ENCODE measurements at regions not wholly inside any gene's neighbourhood (a gene's known extent, or its start where the extent isn't known, plus 50 kb on each side); places are given as distances from the start of the nearest gene placed in this dataset.

- no peak overlapping the region for H3K9ac ChIP-seq (ENCODE audit: low read depth, low read length)
Observed at GRCh38 chr2:57602733-57603132, 443.9 kb upstream of the VRK2 start.

GRCh38 chr2:57614988-57615387 lies 431.6 kb upstream of the VRK2 start:
- Histone ChIP-seq H3K9ac (ENCODE audit: low read depth, low read length) (no peak overlapping the region), H3K4me3 (ENCODE audit: low read length) (no peak overlapping the region), H3K9me3 (replicated peaks; ENCODE audit: low read length) (no peaks in the 10 kb centered on the region), H3K4me2 (ENCODE audit: low read length) (no peak overlapping the region), H3K36me3 (ENCODE audit: insufficient read depth, low read length) (no peaks in the 10 kb centered on the region), H3K27me3 (ENCODE audit: control insufficient read depth, insufficient read depth, low read length) (no peaks in the 10 kb centered on the region), H3K4me1 (ENCODE audit: control insufficient read depth, insufficient read depth, low read length) (no peaks in the 10 kb centered on the region)

More at GRCh38 chr2:57602733-57603132, 443.9 kb upstream of the VRK2 start:
- Histone ChIP-seq H3K36me3 (ENCODE audit: insufficient read depth, low read length) (no peaks in the 10 kb centered on the region), H3K27me3 (ENCODE audit: control insufficient read depth, insufficient read depth, low read length) (no peaks in the 10 kb centered on the region), H3K4me3 (ENCODE audit: low read length) (no peak overlapping the region), H3K9me3 (replicated peaks; ENCODE audit: low read length) (no peaks in the 10 kb centered on the region), H3K4me1 (ENCODE audit: control insufficient read depth, insufficient read depth, low read length) (no peaks in the 10 kb centered on the region), H3K4me2 (ENCODE audit: low read length) (no peak overlapping the region)

- H3K9ac ChIP-seq (ENCODE audit: low read depth, low read length): no peak overlapping the region
- H3K9me3 ChIP-seq (replicated peaks; ENCODE audit: low read length): no peaks in the 10 kb centered on the region
- no peaks in the 10 kb centered on the region for H3K4me1 ChIP-seq (ENCODE audit: control insufficient read depth, insufficient read depth, low read length)
- H3K4me2 ChIP-seq (ENCODE audit: low read length): no peak overlapping the region
- no peaks in the 10 kb centered on the region for H3K36me3 ChIP-seq (ENCODE audit: insufficient read depth, low read length)
- no peaks in the 10 kb centered on the region for H3K27me3 ChIP-seq (ENCODE audit: control insufficient read depth, insufficient read depth, low read length)
- no peak overlapping the region for H3K4me3 ChIP-seq (ENCODE audit: low read length)
Observed at GRCh38 chr2:57615855-57616556, 430.6 kb upstream of the VRK2 start.

DNA sequence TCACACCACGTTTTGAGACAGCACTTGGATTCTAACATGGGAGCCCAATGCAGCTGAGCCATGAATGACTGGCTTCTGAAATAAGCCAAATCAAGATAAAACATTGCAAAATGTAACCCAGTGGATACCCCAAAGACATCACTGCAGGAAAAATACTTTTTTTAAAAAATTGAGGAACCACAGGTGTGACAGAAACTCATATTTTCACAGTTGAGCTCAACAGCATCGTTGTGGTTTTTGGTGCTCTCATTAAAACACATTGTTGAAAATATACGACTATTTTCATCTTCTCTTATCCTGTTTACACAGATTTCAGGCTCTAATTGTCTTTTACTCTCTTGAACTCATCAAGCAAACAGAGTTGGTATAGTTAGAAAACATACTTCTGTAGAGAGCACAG lies 429.3 kb upstream of the VRK2 start:
- Histone ChIP-seq H3K36me3 (ENCODE audit: insufficient read depth, low read length) (no peaks in the 10 kb centered on the region), H3K4me3 (ENCODE audit: low read length) (no peak overlapping the region), H3K4me2 (ENCODE audit: low read length) (no peak overlapping the region), H3K9ac (ENCODE audit: low read depth, low read length) (no peak overlapping the region), H3K4me1 (ENCODE audit: control insufficient read depth, insufficient read depth, low read length) (no peaks in the 10 kb centered on the region), H3K9me3 (replicated peaks; ENCODE audit: low read length) (no peaks in the 10 kb centered on the region), H3K27me3 (ENCODE audit: control insufficient read depth, insufficient read depth, low read length) (no peaks in the 10 kb centered on the region)

DNA sequence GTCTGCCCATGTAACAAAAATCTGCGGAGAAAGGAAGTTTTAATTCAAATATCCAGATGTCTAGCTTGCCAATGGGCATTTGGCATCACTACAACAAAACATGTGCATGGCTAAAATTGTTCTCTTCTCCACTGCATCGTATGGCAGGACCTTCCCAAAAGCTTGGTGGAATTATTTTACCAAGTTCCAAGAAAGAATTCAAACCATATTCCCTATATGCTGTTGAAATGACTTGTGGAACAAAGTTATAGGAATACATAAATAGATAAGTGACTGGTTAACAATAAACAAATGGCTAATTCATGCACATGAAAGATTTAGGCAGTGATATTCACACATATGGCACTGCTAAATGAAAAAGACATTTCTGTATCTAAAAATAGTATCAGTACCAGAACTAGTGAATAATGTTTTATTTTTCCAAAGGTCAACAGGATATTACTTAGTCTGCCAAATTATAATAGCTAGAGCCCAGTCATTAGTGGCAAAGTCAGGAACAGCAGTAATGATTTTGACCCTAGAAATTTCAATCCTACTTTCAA lies 425.4 kb upstream of the VRK2 start:
- no peak overlapping the region for H3K9ac ChIP-seq (ENCODE audit: low read depth, low read length)
- H3K4me1 ChIP-seq (ENCODE audit: control insufficient read depth, insufficient read depth, low read length): no peaks in the 10 kb centered on the region
- no peaks in the 10 kb centered on the region for H3K36me3 ChIP-seq (ENCODE audit: insufficient read depth, low read length)
- no peak overlapping the region for H3K4me2 ChIP-seq (ENCODE audit: low read length)
- no peaks in the 10 kb centered on the region for H3K27me3 ChIP-seq (ENCODE audit: control insufficient read depth, insufficient read depth, low read length)
- H3K9me3 ChIP-seq (replicated peaks; ENCODE audit: low read length): no peaks in the 10 kb centered on the region
- H3K4me3 ChIP-seq (ENCODE audit: low read length): no peak overlapping the region

DNA sequence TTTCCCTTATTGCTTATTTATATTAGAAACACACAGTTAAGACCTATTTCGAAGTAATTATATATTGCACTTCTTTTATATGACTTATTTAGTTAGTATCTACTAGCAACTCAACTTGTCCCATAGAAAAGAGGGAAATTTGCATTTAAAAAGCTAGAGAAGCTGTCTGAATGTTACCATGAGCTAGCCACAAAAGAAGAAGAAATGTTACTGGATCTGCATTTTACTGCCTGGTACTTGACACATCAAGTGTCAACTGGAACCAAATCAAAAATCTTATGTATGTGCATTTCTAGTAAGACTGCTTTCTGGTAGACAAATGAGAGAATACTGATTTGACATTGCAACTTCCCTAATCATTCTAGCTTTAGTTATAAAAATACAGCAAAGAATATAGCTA lies 424.6 kb upstream of the VRK2 start:
- no peaks in the 10 kb centered on the region for H3K9me3 ChIP-seq (replicated peaks; ENCODE audit: low read length)
- H3K27me3 ChIP-seq (ENCODE audit: control insufficient read depth, insufficient read depth, low read length): no peaks in the 10 kb centered on the region
- H3K4me2 ChIP-seq (ENCODE audit: low read length): no peak overlapping the region
- H3K9ac ChIP-seq (ENCODE audit: low read depth, low read length): no peak overlapping the region
- H3K4me1 ChIP-seq (ENCODE audit: control insufficient read depth, insufficient read depth, low read length): no peaks in the 10 kb centered on the region
- H3K36me3 ChIP-seq (ENCODE audit: insufficient read depth, low read length): no peaks in the 10 kb centered on the region
- H3K4me3 ChIP-seq (ENCODE audit: low read length): no peak overlapping the region

GRCh38 chr2:57656198-57656597 lies 390.4 kb upstream of the VRK2 start:
- Histone ChIP-seq H3K9me3 (replicated peaks; ENCODE audit: low read length) (no peaks in the 10 kb centered on the region), H3K4me2 (ENCODE audit: low read length) (no peak overlapping the region), H3K4me3 (ENCODE audit: low read length) (no peak overlapping the region), H3K4me1 (ENCODE audit: control insufficient read depth, insufficient read depth, low read length) (no peaks in the 10 kb centered on the region), H3K36me3 (ENCODE audit: insufficient read depth, low read length) (no peaks in the 10 kb centered on the region), H3K9ac (ENCODE audit: low read depth, low read length) (no peak overlapping the region), H3K27me3 (ENCODE audit: control insufficient read depth, insufficient read depth, low read length) (no peaks in the 10 kb centered on the region)

- Histone ChIP-seq H3K4me2 (ENCODE audit: low read length) (no peak overlapping the region), H3K4me3 (ENCODE audit: low read length) (no peak overlapping the region), H3K4me1 (ENCODE audit: control insufficient read depth, insufficient read depth, low read length) (no peaks in the 10 kb centered on the region), H3K9ac (ENCODE audit: low read depth, low read length) (no peak overlapping the region), H3K9me3 (replicated peaks; ENCODE audit: low read length) (no peaks in the 10 kb centered on the region), H3K36me3 (ENCODE audit: insufficient read depth, low read length) (no peaks in the 10 kb centered on the region), H3K27me3 (ENCODE audit: control insufficient read depth, insufficient read depth, low read length) (no peaks in the 10 kb centered on the region)
Observed at GRCh38 chr2:57669570-57669969, 377.0 kb upstream of the VRK2 start.

- Histone ChIP-seq H3K9ac (ENCODE audit: low read depth, low read length) (no peak overlapping the region), H3K9me3 (replicated peaks; ENCODE audit: low read length) (no peaks in the 10 kb centered on the region), H3K4me2 (ENCODE audit: low read length) (no peak overlapping the region), H3K4me3 (ENCODE audit: low read length) (no peak overlapping the region), H3K4me1 (ENCODE audit: control insufficient read depth, insufficient read depth, low read length) (no peaks in the 10 kb centered on the region), H3K27me3 (ENCODE audit: control insufficient read depth, insufficient read depth, low read length) (no peaks in the 10 kb centered on the region), H3K36me3 (ENCODE audit: insufficient read depth, low read length) (no peaks in the 10 kb centered on the region)
Observed at GRCh38 chr2:57674025-57674424, 372.6 kb upstream of the VRK2 start.

GRCh38 chr2:57674743-57675142 lies 371.9 kb upstream of the VRK2 start:
- H3K4me1 ChIP-seq (ENCODE audit: control insufficient read depth, insufficient read depth, low read length): no peaks in the 10 kb centered on the region
- no peaks in the 10 kb centered on the region for H3K36me3 ChIP-seq (ENCODE audit: insufficient read depth, low read length)
- no peaks in the 10 kb centered on the region for H3K9me3 ChIP-seq (replicated peaks; ENCODE audit: low read length)
- H3K4me3 ChIP-seq (ENCODE audit: low read length): no peak overlapping the region
- no peak overlapping the region for H3K4me2 ChIP-seq (ENCODE audit: low read length)
- no peak overlapping the region for H3K9ac ChIP-seq (ENCODE audit: low read depth, low read length)
- H3K27me3 ChIP-seq (ENCODE audit: control insufficient read depth, insufficient read depth, low read length): no peaks in the 10 kb centered on the region

DNA sequence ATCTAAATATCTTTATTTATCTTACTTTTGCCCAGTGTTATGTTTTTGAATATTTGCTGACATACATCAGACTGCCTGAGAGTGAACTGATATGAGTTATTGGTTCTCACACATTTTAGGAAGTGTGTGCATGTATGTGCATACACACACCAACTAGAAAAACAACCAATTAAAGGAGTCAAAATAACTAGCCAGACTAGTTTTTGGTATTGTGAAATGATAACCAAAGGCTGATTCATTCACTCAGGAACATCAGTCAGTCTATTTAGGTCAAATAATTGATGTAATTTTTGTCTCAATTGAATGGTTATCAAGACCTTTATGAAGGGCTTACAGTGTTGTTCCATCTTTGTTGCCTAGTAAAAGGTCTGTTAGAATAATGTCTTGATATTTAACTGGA lies 369.3 kb upstream of the VRK2 start:
- no peaks in the 10 kb centered on the region for H3K9me3 ChIP-seq (replicated peaks; ENCODE audit: low read length)
- H3K4me1 ChIP-seq (ENCODE audit: control insufficient read depth, insufficient read depth, low read length): no peaks in the 10 kb centered on the region
- H3K27me3 ChIP-seq (ENCODE audit: control insufficient read depth, insufficient read depth, low read length): no peaks in the 10 kb centered on the region
- H3K4me3 ChIP-seq (ENCODE audit: low read length): no peak overlapping the region
- no peak overlapping the region for H3K4me2 ChIP-seq (ENCODE audit: low read length)
- no peak overlapping the region for H3K9ac ChIP-seq (ENCODE audit: low read depth, low read length)
- H3K36me3 ChIP-seq (ENCODE audit: insufficient read depth, low read length): no peaks in the 10 kb centered on the region

DNA sequence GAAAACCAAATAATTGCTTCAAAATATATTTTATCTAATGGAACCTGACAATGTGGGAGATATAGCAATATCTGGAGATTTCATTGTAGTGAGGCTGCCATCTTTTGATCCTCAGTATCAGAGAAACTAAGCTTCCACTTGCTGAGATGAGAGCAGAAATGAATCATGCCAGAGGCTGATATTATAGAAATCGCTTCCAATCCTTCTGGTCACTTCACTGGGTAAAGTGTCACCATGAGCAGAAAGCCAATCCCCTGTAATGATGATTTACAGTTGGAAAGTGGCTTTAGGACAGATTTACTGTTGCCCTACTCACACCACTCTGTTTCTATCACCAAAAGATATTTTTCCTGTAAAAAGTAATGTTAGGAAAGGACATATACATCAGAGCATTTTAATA lies 365.0 kb upstream of the VRK2 start:
- no peak overlapping the region for H3K4me2 ChIP-seq (ENCODE audit: low read length)
- H3K27me3 ChIP-seq (ENCODE audit: control insufficient read depth, insufficient read depth, low read length): no peaks in the 10 kb centered on the region
- H3K9ac ChIP-seq (ENCODE audit: low read depth, low read length): no peak overlapping the region
- H3K4me1 ChIP-seq (ENCODE audit: control insufficient read depth, insufficient read depth, low read length): no peaks in the 10 kb centered on the region
- no peaks in the 10 kb centered on the region for H3K9me3 ChIP-seq (replicated peaks; ENCODE audit: low read length)
- H3K4me3 ChIP-seq (ENCODE audit: low read length): no peak overlapping the region
- H3K36me3 ChIP-seq (ENCODE audit: insufficient read depth, low read length): no peaks in the 10 kb centered on the region
